A172 (cell line): ENCODE measurements at regions not wholly inside any gene's neighbourhood (a gene's known extent, or its start where the extent isn't known, plus 50 kb on each side); places are given as distances from the start of the nearest gene placed in this dataset.

Experiments used
- DNase-seq: peaks from one replicate; pipeline ENCODE4 v3.0.0-alpha.2; 2015; ENCODE audit warnings: low spot score

DNA sequence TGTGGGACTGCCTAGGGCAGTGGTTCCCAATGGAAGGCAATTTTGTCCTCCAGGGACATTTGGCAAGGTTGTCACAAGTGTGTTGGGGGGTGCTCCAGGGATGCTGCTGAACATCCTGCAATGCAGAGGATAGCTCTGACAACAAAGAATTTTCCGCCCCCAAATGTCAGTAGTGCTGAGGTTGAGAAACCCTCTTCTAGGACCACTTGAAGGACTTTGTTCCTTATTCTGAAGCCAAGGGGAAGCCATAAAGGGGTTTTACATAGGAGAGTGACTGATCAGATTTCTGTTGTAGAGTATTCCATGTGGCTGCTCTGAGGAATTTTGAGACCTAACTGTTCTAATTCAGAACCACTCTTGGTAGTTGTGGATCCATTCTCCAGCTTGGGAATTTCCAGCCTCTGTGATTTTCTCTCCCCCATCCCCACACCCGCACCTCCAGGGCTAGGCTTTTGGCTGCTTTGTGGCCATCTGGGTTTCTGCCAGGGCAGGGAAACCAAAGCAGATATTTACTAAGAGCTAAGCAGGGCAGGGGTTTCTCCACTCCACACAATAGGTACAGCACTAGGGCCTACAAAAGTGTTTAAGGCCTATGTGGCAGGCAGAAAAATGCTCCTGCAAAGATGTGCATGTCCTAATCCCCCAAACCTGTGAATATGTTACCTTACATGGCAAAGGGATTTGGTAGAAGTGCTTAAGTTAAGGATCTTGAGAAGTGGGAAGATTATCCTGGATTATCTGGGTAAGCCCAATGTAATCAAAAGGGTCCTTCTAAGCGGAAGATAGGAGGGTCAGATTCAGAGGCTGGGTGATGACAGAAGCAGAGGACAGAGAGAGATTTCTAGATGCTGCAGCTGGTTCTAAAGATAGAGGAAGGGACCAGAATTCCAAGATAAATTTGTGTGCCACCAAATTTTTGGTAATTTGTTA is 135.4 kb downstream of the TMEM17 start:
- no peak for DNase-seq

GRCh38 chr2:62369541-62370202 is 136.3 kb downstream of the TMEM17 start:
- DNase-seq, result no peak

DNA sequence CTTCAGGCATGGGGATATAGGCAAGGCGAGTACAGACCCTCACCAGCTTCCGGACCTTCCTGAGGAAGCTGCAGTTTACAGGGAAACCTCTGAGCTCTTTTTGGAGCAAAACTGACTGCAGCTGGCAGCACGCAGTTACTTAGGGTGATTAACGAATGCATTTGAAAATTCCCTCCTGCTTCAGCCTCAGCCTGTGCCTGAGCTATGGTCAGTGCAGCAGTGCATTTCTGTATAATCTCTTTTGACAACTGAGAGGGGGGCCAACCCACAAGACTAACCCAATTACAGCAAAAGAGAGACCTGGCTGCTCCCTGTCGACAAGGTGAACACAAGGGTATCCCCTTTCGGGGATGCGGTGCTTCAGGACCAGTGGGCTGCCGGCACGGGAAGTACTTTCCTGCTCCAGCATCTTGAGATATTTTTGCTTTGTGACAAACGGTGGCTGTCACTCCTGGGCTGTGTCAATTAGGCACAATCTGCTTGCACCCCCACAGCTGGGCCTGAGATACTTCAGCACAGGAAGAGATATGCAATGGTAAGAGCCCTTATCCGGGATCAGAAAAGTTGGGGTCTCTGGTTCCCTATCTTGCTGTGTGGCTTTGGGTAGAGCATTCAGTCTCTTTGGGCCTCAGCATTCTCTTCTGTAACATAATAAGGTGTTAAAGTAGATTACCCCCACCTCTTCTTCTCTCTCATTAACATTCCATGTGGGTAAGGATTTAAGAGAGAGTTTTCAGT is 141.0 kb downstream of the TMEM17 start:
- no peak for DNase-seq

DNA sequence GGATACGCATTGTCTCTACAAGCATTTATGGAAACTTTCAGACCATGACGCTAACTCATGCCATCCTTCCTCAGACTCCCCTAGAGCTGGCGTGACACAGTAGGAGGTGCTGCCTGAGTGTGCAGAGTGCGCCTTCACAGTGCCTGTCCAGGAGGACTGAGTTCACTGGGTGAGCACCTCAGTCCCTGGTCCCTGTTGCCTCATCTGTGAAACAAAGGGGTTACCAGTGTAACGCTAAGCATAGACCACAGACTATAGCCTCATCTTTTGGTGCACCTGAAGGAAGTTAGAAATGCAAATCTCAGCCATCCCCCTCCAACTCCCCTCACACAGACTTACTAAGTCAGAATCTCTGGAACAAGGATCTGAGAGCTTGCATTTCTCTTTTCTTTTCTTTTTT is 142.8 kb downstream of the TMEM17 start:
- no peak for DNase-seq

DNA sequence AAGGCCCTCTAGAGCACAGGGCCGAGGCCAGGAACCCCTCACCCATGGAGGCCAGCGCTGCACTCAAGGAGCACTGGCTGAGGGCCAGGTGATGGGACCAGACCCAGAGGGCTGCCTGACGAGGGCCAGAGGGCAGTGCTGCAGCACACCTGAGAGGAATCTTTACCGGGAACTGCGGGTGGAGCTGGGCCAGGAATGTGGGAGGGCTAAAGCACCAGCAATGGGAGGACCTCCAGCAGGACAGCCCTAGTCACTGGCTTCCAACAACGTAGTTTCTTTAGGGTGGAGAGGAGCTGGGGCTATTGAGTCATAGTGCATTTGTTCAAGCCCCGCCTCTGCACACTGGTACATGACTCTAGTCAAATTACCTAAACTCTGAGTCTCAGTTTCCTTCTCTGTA is 143.4 kb downstream of the TMEM17 start:
- no peak for DNase-seq

DNA sequence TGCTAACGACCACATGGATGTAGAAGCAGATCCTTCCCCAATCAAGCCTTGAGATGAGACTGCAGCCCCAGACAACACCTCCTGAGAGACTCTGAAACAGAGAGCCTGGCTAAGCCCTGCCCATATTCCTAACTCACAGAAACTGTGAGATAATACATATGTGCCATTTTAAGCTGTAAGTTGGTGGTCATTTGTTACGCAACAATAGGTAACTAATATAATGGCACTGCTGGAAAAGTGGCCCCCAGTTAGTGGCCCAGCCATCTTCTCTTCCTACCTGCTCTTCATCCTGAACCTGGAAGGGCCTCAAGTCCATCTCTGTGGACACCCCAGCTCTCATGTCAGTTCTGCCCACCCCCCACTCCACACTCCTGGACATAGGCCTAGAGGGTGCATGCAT is 144.0 kb downstream of the TMEM17 start:
- no peak for DNase-seq

GRCh38 chr2:62354771-62355561 is 151.0 kb downstream of the TMEM17 start:
- DNase-seq, result peak; percentile 9

DNA sequence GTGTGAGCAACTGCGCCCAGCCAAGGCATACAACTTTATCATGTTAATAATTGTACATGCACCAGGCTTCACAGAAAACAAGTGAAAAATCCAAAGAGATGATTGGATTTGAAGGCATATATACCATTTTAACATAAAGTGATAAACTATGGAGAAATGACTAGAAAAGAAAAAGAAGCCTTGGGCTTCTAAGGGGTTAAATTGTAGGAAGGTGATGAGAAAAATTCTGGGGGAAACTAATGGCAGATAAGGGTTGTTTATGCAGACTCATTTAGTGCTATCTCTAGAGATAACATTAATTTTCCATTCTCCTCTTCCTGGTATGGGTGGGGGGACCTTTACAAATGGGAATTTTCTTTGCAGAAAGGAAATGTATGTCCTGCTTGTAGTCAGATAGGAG is 154.0 kb downstream of the TMEM17 start:
- no peak for DNase-seq

GRCh38 chr2:62349788-62350187 is 153.9 kb downstream of the B3GNT2 start:
- DNase-seq, result no peak

- DNase-seq, result no peak
Measured at GRCh38 chr2:62348700-62349099, 152.8 kb downstream of the B3GNT2 start.

GRCh38 chr2:62347563-62348270 is 151.8 kb downstream of the B3GNT2 start:
- no peak for DNase-seq

GRCh38 chr2:62344472-62344871 is 148.6 kb downstream of the B3GNT2 start:
- DNase-seq, result no peak

- DNase-seq, result no peak
Measured at GRCh38 chr2:62343636-62344337, 147.9 kb downstream of the B3GNT2 start.

DNA sequence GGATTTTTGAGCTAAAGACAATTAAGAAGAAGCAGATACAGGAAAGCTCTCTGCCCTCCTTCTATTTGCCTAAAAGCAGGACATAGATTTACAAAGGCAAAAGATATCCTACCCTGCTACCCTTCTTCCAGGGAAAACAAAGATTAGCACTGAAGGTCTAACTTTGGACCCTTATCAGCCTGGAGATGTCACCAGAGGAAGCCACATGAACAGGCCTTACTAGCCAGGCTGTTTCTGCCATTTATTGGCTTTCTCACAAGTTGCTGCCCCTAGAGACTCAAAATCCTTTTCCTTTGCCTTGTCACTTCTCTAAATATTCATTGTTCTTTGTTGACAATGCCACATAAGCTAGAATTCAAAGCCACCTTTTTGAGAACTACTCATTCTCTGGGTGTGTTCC is 147.3 kb downstream of the B3GNT2 start:
- no peak for DNase-seq

DNA sequence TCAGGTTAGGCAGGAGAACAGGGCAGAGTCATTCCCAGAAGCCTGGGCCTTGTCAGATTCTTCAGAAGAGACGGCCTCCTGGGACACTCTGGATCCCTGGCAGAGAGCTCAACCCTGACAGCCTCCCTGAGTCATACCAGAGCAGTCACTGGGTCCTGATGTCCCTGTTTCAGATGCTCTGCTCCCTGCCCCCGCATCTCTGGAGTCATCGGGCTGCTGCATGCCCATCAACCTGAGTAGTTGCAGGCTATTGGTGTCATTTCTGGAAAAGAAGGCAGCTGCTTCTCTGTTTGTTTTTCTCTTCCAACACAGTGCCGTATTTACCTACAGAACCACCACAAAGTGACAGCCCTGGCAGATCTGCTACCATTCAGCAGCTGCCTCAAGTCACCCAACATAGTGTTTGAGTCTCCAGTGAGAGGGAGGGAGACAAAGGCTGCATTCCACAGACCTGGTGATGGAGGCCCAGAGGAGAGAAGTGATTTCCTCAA is 145.1 kb downstream of the B3GNT2 start:
- peak; percentile 43 for DNase-seq

DNA sequence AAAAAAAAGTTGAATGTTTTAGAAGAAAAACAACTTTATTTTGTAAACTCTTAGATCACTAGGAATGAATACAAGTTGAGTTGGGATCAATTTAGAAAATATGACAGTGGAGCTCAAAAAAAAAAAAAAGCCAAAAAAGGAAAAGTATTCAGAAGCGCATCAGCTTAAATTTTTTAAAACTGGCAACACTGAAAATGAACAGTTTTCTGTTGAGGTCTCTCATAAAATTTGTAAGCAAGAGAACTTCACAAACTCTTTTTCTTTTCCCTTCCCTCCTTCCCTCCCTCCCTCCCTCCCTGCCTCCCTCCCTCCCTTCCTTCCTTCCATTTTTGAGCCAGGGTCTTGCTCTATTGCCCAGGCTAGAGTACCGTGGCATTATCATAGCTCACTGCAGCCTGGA is 143.9 kb downstream of the B3GNT2 start:
- DNase-seq, result no peak

- DNase-seq, result no peak
Measured at GRCh38 chr2:62339413-62339812, 143.5 kb downstream of the B3GNT2 start.

DNA sequence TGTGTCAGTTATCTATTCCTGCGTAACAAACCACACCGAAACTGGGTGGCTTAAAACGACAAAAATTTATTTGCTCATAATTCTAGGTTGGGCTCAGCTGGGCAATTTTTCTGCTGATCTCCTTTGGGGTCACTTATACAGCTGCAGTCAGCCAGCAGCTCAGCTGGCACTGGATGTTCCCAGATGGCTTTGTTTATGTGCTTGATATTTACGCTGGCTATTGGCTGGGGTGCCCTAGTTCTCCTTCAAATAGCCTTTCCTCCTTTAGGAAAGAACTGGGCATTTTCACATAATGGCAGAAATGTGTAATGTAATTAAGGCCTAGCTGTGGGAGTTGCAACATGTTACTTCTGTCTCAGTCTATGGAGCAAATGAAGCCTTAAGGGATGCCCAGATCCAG is 142.2 kb downstream of the B3GNT2 start:
- no peak for DNase-seq

GRCh38 chr2:62337403-62337802 is 141.5 kb downstream of the B3GNT2 start:
- DNase-seq, result no peak

GRCh38 chr2:62335612-62336011 is 139.7 kb downstream of the B3GNT2 start:
- DNase-seq, result no peak
